ENCODE measurements at regions not wholly inside any gene's neighbourhood (a gene's known extent, or its start where the extent isn't known, plus 50 kb on each side); places are given as distances from the start of the nearest gene placed in this dataset.

- TF ChIP-seq, protein P1, sequence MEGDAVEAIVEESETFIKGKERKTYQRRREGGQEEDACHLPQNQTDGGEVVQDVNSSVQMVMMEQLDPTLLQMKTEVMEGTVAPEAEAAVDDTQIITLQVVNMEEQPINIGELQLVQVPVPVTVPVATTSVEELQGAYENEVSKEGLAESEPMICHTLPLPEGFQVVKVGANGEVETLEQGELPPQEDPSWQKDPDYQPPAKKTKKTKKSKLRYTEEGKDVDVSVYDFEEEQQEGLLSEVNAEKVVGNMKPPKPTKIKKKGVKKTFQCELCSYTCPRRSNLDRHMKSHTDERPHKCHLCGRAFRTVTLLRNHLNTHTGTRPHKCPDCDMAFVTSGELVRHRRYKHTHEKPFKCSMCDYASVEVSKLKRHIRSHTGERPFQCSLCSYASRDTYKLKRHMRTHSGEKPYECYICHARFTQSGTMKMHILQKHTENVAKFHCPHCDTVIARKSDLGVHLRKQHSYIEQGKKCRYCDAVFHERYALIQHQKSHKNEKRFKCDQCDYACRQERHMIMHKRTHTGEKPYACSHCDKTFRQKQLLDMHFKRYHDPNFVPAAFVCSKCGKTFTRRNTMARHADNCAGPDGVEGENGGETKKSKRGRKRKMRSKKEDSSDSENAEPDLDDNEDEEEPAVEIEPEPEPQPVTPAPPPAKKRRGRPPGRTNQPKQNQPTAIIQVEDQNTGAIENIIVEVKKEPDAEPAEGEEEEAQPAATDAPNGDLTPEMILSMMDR (IDR thresholded peaks at IDR 0.05; ENCODE audit: extremely low read depth in 1 of 2, insufficient read depth in 1 of 2, low read depth in 1 of 2, low read length in 2 of 2), result no peak
- TF ChIP-seq MAX (IDR thresholded peaks at IDR 0.05; ENCODE audit: insufficient read depth, insufficient read length), result no peak
- TF ChIP-seq EZH2 (IDR thresholded peaks at IDR 0.05; ENCODE audit: borderline replicate concordance, low read depth, low read length, severe bottlenecking), result no peak
- TF ChIP-seq POLR2A (IDR thresholded peaks at IDR 0.05; ENCODE audit: low read depth, low read length), result no peak
- TF ChIP-seq POLR2AphosphoS5 (IDR thresholded peaks at IDR 0.05; ENCODE audit: insufficient read depth, low read depth, low read length), result no peak
Measured at GRCh38 chr2:239790313-239790712, 234.8 kb downstream of the NDUFA10 start.
